ENCODE measurements at regions not wholly inside any gene's neighbourhood (a gene's known extent, or its start where the extent isn't known, plus 50 kb on each side); places are given as distances from the start of the nearest gene placed in this dataset.

GRCh38 chr13:64935441-64935840, 2294.7 kb downstream of the PCDH9 start:
- no peak for TF ChIP-seq CTCF (IDR thresholded peaks at IDR 0.05)
- TF ChIP-seq POLR2A (IDR thresholded peaks at IDR 0.05): no peak
- no peak for TF ChIP-seq EP300 (IDR thresholded peaks at IDR 0.05)

Data from ovary (tissue), 3 donors.